Thyroid gland (tissue), 4 donors: ENCODE measurements at regions not wholly inside any gene's neighbourhood (a gene's known extent, or its start where the extent isn't known, plus 50 kb on each side); places are given as distances from the start of the nearest gene placed in this dataset.

Experiments used
- POLR2A ChIP-seq, 2 donors: fragments of 450-650 bp; IDR thresholded peaks; one replicate each; pipeline ENCODE4 v1.6.1; 2017; ENCODE audit warnings: antibody characterized with exemption in 2 of 2, mild to moderate bottlenecking in 2 of 2, moderate library complexity in 1 of 2
- TF ChIP-seq, protein P1 (sequence below), 6 experiments: fragments of 200-600 bp in 3 of 6; fragments of 450-650 bp in 3 of 6; sonication (generic) in 3 of 6; IDR thresholded peaks; one replicate each; pipeline ENCODE4 v1.5.1; 2016 to 2019; ENCODE audit warnings: antibody characterized with exemption in 6 of 6, mild to moderate bottlenecking in 2 of 6, inconsistent platforms in 1 of 6, moderate library complexity in 1 of 6

DNA sequence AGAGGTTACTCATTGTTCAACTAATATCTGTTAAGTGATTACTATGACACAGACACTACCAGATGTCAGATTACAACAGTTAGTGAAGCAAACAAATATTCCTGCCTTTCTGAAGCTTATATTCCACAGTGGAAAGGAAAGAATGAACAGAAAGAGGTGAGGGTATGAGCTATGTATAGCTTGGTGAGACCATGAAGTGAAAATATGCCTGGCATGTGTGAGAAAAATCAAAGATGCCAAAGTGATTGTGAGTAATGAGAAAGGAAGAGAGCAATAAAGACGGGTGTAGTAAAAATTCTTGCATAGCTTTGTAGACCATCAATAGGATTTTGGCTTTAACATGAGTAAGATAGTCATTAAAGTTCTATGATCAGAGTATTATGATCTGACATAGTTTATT is 734.5 kb upstream of the NUDT12 start:
- TF ChIP-seq, protein P1, sequence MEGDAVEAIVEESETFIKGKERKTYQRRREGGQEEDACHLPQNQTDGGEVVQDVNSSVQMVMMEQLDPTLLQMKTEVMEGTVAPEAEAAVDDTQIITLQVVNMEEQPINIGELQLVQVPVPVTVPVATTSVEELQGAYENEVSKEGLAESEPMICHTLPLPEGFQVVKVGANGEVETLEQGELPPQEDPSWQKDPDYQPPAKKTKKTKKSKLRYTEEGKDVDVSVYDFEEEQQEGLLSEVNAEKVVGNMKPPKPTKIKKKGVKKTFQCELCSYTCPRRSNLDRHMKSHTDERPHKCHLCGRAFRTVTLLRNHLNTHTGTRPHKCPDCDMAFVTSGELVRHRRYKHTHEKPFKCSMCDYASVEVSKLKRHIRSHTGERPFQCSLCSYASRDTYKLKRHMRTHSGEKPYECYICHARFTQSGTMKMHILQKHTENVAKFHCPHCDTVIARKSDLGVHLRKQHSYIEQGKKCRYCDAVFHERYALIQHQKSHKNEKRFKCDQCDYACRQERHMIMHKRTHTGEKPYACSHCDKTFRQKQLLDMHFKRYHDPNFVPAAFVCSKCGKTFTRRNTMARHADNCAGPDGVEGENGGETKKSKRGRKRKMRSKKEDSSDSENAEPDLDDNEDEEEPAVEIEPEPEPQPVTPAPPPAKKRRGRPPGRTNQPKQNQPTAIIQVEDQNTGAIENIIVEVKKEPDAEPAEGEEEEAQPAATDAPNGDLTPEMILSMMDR (IDR thresholded peaks at IDR 0.05), result no peak
- no peak for TF ChIP-seq POLR2A (IDR thresholded peaks at IDR 0.05)
